ENCODE measurements at regions not wholly inside any gene's neighbourhood (a gene's known extent, or its start where the extent isn't known, plus 50 kb on each side); places are given as distances from the start of the nearest gene placed in this dataset.
"Not testable (repeated sequence)": the region's sequence is repeated elsewhere in the genome, so short reads cannot be mapped to it uniquely, and the experiment has no call there.

GRCh38 chr1:146715054-146715453, 223.1 kb upstream of the NBPF12 start:
- TF ChIP-seq POLR2AphosphoS5 (IDR thresholded peaks at IDR 0.05; ENCODE audit: low read depth); CTCF (conservative IDR thresholded peaks at IDR 0.05; ENCODE audit: low read depth in 2 of 2); REST (IDR thresholded peaks at IDR 0.05; ENCODE audit: unreplicated experiment); EZH2 (IDR thresholded peaks at IDR 0.05; ENCODE audit: low read depth, unreplicated experiment); EZH2phosphoT487 (IDR thresholded peaks at IDR 0.05; ENCODE audit: unreplicated experiment); ZNF331 (CRISPR knock-in tag; IDR thresholded peaks at IDR 0.05; ENCODE audit: low read depth); CREB1 (CRISPR knock-in tag; IDR thresholded peaks at IDR 0.05; ENCODE audit: low read depth): not testable (repeated sequence)
